ENCODE measurements at regions not wholly inside any gene's neighbourhood (a gene's known extent, or its start where the extent isn't known, plus 50 kb on each side); places are given as distances from the start of the nearest gene placed in this dataset.

GRCh38 chr6:164308339-164308738, 893.8 kb downstream of the QKI start:
- Histone ChIP-seq H3K9ac (ENCODE audit: low read length in 5 of 5) (no peak overlapping the region), H3K4me3 (ENCODE audit: low read depth in 1 of 5, low read length in 5 of 5) (no peak overlapping the region), H3K27me3 (ENCODE audit: control insufficient read depth in 5 of 5, insufficient read depth in 4 of 5, low read length in 5 of 5) (no peaks in the 10 kb centered on the region), H3K27ac (ENCODE audit: low read depth, low read length) (no peak overlapping the region), H3K9me3 (ENCODE audit: control insufficient read depth in 5 of 5, low read length in 5 of 5) (peaks cover 0 to 10% (median 6%) of the 10 kb centered on the region in 5 donors), H3K4me1 (ENCODE audit: control insufficient read depth in 5 of 5, insufficient read depth in 5 of 5, low read length in 5 of 5) (no peaks in the 10 kb centered on the region), H3K36me3 (ENCODE audit: control insufficient read depth in 5 of 5, insufficient read depth in 5 of 5, low read length in 5 of 5) (no peaks in the 10 kb centered on the region)

- Histone ChIP-seq H3K4me1 (ENCODE audit: control insufficient read depth in 5 of 5, insufficient read depth in 5 of 5, low read length in 5 of 5) (no peaks in the 10 kb centered on the region), H3K4me3 (ENCODE audit: low read depth in 1 of 5, low read length in 5 of 5) (no peak overlapping the region), H3K36me3 (ENCODE audit: control insufficient read depth in 5 of 5, insufficient read depth in 5 of 5, low read length in 5 of 5) (no peaks in the 10 kb centered on the region), H3K9ac (ENCODE audit: low read length in 5 of 5) (no peak overlapping the region), H3K27me3 (ENCODE audit: control insufficient read depth in 5 of 5, insufficient read depth in 4 of 5, low read length in 5 of 5) (no peaks in the 10 kb centered on the region), H3K27ac (ENCODE audit: low read depth, low read length) (no peak overlapping the region), H3K9me3 (ENCODE audit: control insufficient read depth in 5 of 5, low read length in 5 of 5) (no peaks in the 10 kb centered on the region)
Measured at GRCh38 chr6:164303102-164303964, 888.8 kb downstream of the QKI start.

GRCh38 chr6:164296411-164296810, 881.9 kb downstream of the QKI start:
- Histone ChIP-seq H3K36me3 (ENCODE audit: control insufficient read depth in 5 of 5, insufficient read depth in 5 of 5, low read length in 5 of 5) (no peaks in the 10 kb centered on the region), H3K4me1 (ENCODE audit: control insufficient read depth in 5 of 5, insufficient read depth in 5 of 5, low read length in 5 of 5) (no peaks in the 10 kb centered on the region), H3K4me3 (ENCODE audit: low read depth in 1 of 5, low read length in 5 of 5) (no peak overlapping the region), H3K27me3 (ENCODE audit: control insufficient read depth in 5 of 5, insufficient read depth in 4 of 5, low read length in 5 of 5) (no peaks in the 10 kb centered on the region), H3K9me3 (ENCODE audit: control insufficient read depth in 5 of 5, low read length in 5 of 5) (peaks cover 0 to 5% (median 5%) of the 10 kb centered on the region in 5 donors), H3K27ac (ENCODE audit: low read depth, low read length) (no peak overlapping the region), H3K9ac (ENCODE audit: low read length in 5 of 5) (no peak overlapping the region)

- Histone ChIP-seq H3K27ac (ENCODE audit: low read depth, low read length) (no peak overlapping the region), H3K4me3 (ENCODE audit: low read depth in 1 of 5, low read length in 5 of 5) (no peak overlapping the region), H3K27me3 (ENCODE audit: control insufficient read depth in 5 of 5, insufficient read depth in 4 of 5, low read length in 5 of 5) (no peaks in the 10 kb centered on the region), H3K36me3 (ENCODE audit: control insufficient read depth in 5 of 5, insufficient read depth in 5 of 5, low read length in 5 of 5) (no peaks in the 10 kb centered on the region), H3K9me3 (ENCODE audit: control insufficient read depth in 5 of 5, low read length in 5 of 5) (peaks cover 0 to 12% (median 10%) of the 10 kb centered on the region in 5 donors), H3K4me1 (ENCODE audit: control insufficient read depth in 5 of 5, insufficient read depth in 5 of 5, low read length in 5 of 5) (no peaks in the 10 kb centered on the region), H3K9ac (ENCODE audit: low read length in 5 of 5) (no peak overlapping the region)
Measured at GRCh38 chr6:164294047-164294784, 879.7 kb downstream of the QKI start.

- H3K27ac ChIP-seq (ENCODE audit: low read depth, low read length), result no peak overlapping the region
- H3K9ac ChIP-seq (ENCODE audit: low read length in 5 of 5), result no peak overlapping the region
- H3K36me3 ChIP-seq (ENCODE audit: control insufficient read depth in 5 of 5, insufficient read depth in 5 of 5, low read length in 5 of 5), result no peaks in the 10 kb centered on the region
- peaks cover 0 to 12% (median 10%) of the 10 kb centered on the region in 5 donors for H3K9me3 ChIP-seq (ENCODE audit: control insufficient read depth in 5 of 5, low read length in 5 of 5)
- H3K4me1 ChIP-seq (ENCODE audit: control insufficient read depth in 5 of 5, insufficient read depth in 5 of 5, low read length in 5 of 5), result no peaks in the 10 kb centered on the region
- H3K27me3 ChIP-seq (ENCODE audit: control insufficient read depth in 5 of 5, insufficient read depth in 4 of 5, low read length in 5 of 5), result no peaks in the 10 kb centered on the region
- peak overlapping the region in 1 of 5 donors; percentile 24 for H3K4me3 ChIP-seq (ENCODE audit: low read depth in 1 of 5, low read length in 5 of 5)
Measured at GRCh38 chr6:164291224-164291623, 876.7 kb downstream of the QKI start.

- Histone ChIP-seq H3K4me1 (ENCODE audit: control insufficient read depth in 5 of 5, insufficient read depth in 5 of 5, low read length in 5 of 5) (no peaks in the 10 kb centered on the region), H3K27me3 (ENCODE audit: control insufficient read depth in 5 of 5, insufficient read depth in 4 of 5, low read length in 5 of 5) (no peaks in the 10 kb centered on the region), H3K4me3 (ENCODE audit: low read depth in 1 of 5, low read length in 5 of 5) (no peak overlapping the region), H3K27ac (ENCODE audit: low read depth, low read length) (no peak overlapping the region), H3K36me3 (ENCODE audit: control insufficient read depth in 5 of 5, insufficient read depth in 5 of 5, low read length in 5 of 5) (no peaks in the 10 kb centered on the region), H3K9ac (ENCODE audit: low read length in 5 of 5) (no peak overlapping the region), H3K9me3 (ENCODE audit: control insufficient read depth in 5 of 5, low read length in 5 of 5) (peaks cover 0 to 12% (median 10%) of the 10 kb centered on the region in 5 donors)
Measured at GRCh38 chr6:164290101-164290500, 875.6 kb downstream of the QKI start.

- Histone ChIP-seq H3K27ac (ENCODE audit: low read depth, low read length) (no peak overlapping the region), H3K4me1 (ENCODE audit: control insufficient read depth in 5 of 5, insufficient read depth in 5 of 5, low read length in 5 of 5) (no peaks in the 10 kb centered on the region), H3K4me3 (ENCODE audit: low read depth in 1 of 5, low read length in 5 of 5) (no peak overlapping the region), H3K9me3 (ENCODE audit: control insufficient read depth in 5 of 5, low read length in 5 of 5) (peaks cover 0 to 5% (median 3%) of the 10 kb centered on the region in 5 donors), H3K9ac (ENCODE audit: low read length in 5 of 5) (no peak overlapping the region), H3K27me3 (ENCODE audit: control insufficient read depth in 5 of 5, insufficient read depth in 4 of 5, low read length in 5 of 5) (no peaks in the 10 kb centered on the region), H3K36me3 (ENCODE audit: control insufficient read depth in 5 of 5, insufficient read depth in 5 of 5, low read length in 5 of 5) (no peaks in the 10 kb centered on the region)
Measured at GRCh38 chr6:164286011-164286410, 871.5 kb downstream of the QKI start.

GRCh38 chr6:164283574-164283973, 869.1 kb downstream of the QKI start:
- no peaks in the 10 kb centered on the region for H3K27me3 ChIP-seq (ENCODE audit: control insufficient read depth in 5 of 5, insufficient read depth in 4 of 5, low read length in 5 of 5)
- no peak overlapping the region for H3K27ac ChIP-seq (ENCODE audit: low read depth, low read length)
- no peaks in the 10 kb centered on the region for H3K9me3 ChIP-seq (ENCODE audit: control insufficient read depth in 5 of 5, low read length in 5 of 5)
- H3K9ac ChIP-seq (ENCODE audit: low read length in 5 of 5), result no peak overlapping the region
- H3K4me1 ChIP-seq (ENCODE audit: control insufficient read depth in 5 of 5, insufficient read depth in 5 of 5, low read length in 5 of 5), result no peaks in the 10 kb centered on the region
- H3K4me3 ChIP-seq (ENCODE audit: low read depth in 1 of 5, low read length in 5 of 5), result no peak overlapping the region
- H3K36me3 ChIP-seq (ENCODE audit: control insufficient read depth in 5 of 5, insufficient read depth in 5 of 5, low read length in 5 of 5), result no peaks in the 10 kb centered on the region

- Histone ChIP-seq H3K27ac (ENCODE audit: low read depth, low read length) (no peak overlapping the region), H3K9me3 (ENCODE audit: control insufficient read depth in 5 of 5, low read length in 5 of 5) (peaks cover 0 to 8% (median 6%) of the 10 kb centered on the region in 5 donors), H3K27me3 (ENCODE audit: control insufficient read depth in 5 of 5, insufficient read depth in 4 of 5, low read length in 5 of 5) (no peaks in the 10 kb centered on the region), H3K9ac (ENCODE audit: low read length in 5 of 5) (no peak overlapping the region), H3K4me3 (ENCODE audit: low read depth in 1 of 5, low read length in 5 of 5) (no peak overlapping the region), H3K36me3 (ENCODE audit: control insufficient read depth in 5 of 5, insufficient read depth in 5 of 5, low read length in 5 of 5) (no peaks in the 10 kb centered on the region), H3K4me1 (ENCODE audit: control insufficient read depth in 5 of 5, insufficient read depth in 5 of 5, low read length in 5 of 5) (no peaks in the 10 kb centered on the region)
Measured at GRCh38 chr6:164276211-164276610, 861.7 kb downstream of the QKI start.

GRCh38 chr6:164275773-164276172, 861.3 kb downstream of the QKI start:
- H3K9ac ChIP-seq (ENCODE audit: low read length in 5 of 5), result no peak overlapping the region
- H3K4me3 ChIP-seq (ENCODE audit: low read depth in 1 of 5, low read length in 5 of 5), result no peak overlapping the region
- H3K27me3 ChIP-seq (ENCODE audit: control insufficient read depth in 5 of 5, insufficient read depth in 4 of 5, low read length in 5 of 5), result no peaks in the 10 kb centered on the region
- no peaks in the 10 kb centered on the region for H3K4me1 ChIP-seq (ENCODE audit: control insufficient read depth in 5 of 5, insufficient read depth in 5 of 5, low read length in 5 of 5)
- no peak overlapping the region for H3K27ac ChIP-seq (ENCODE audit: low read depth, low read length)
- no peaks in the 10 kb centered on the region for H3K36me3 ChIP-seq (ENCODE audit: control insufficient read depth in 5 of 5, insufficient read depth in 5 of 5, low read length in 5 of 5)
- peaks cover 0 to 8% (median 6%) of the 10 kb centered on the region in 5 donors for H3K9me3 ChIP-seq (ENCODE audit: control insufficient read depth in 5 of 5, low read length in 5 of 5)

All from subcutaneous abdominal adipose tissue (tissue), 5 donors.